Activated CD8-positive, alpha-beta T cell treated with anti-CD3 and anti-CD28 coated beads for 36 hours (primary cell): ENCODE measurements at regions not wholly inside any gene's neighbourhood (a gene's known extent, or its start where the extent isn't known, plus 50 kb on each side); places are given as distances from the start of the nearest gene placed in this dataset.
A peak's percentile ranks its signal among the peaks of the same experiment; 100 is the strongest.

ENCODE experiments used
- ATAC-seq: fragments of 200-7000 bp; cut with Tn5 transposase; one replicate; pipeline ENCODE4 v1.10.0; 2021; ENCODE audit warnings: mild to moderate bottlenecking, moderate library complexity
- CTCF ChIA-PET: fragments of 350-600 bp; sonication (Branson Sonifier 250); formaldehyde crosslinking; loops from one replicate; lab custom pipeline; 2021; ENCODE audit warnings: antibody characterized with exemption; lab: Charles Lee
- POLR2A ChIA-PET: fragments of 350-600 bp; sonication (Branson Sonifier 250); formaldehyde crosslinking; loops from one replicate; lab custom pipeline; 2021; ENCODE audit warnings: antibody characterized with exemption; lab: Charles Lee
- DNase-seq: peaks from one replicate; pipeline ENCODE4 v3.0.0-alpha.2; 2020
- H3K27ac Mint-ChIP-seq: one replicate; pipeline ENCODE4 v1.8.0; 2021; ENCODE audit warnings: mild to moderate bottlenecking, mixed read lengths
- H3K27me3 Mint-ChIP-seq: one replicate; pipeline ENCODE4 v1.8.0; 2021; ENCODE audit warnings: mixed read lengths
- H3K36me3 Mint-ChIP-seq: one replicate; pipeline ENCODE4 v1.8.0; 2021; ENCODE audit warnings: low read depth, mixed read lengths
- H3K4me1 Mint-ChIP-seq: one replicate; pipeline ENCODE4 v1.8.0; 2021; ENCODE audit warnings: low read depth, mixed read lengths
- H3K4me3 Mint-ChIP-seq: one replicate; pipeline ENCODE4 v1.8.0; 2021; ENCODE audit warnings: mild to moderate bottlenecking, moderate library complexity, mixed read lengths
- H3K9me3 Mint-ChIP-seq: one replicate; pipeline ENCODE4 v1.8.0; 2021; ENCODE audit warnings: mixed read lengths
- intact Hi-C: fragments of 100-400 bp; cut with micrococcal nuclease; formaldehyde crosslinking; loops from one replicate; pipeline ENCODE4 v1.10.0; 2022
- TF ChIP-seq, protein P1 (sequence below): fragments of 200-600 bp; IDR thresholded peaks from one replicate; pipeline ENCODE4 v1.8.0; 2022; ENCODE audit warnings: antibody characterized with exemption, mild to moderate bottlenecking

- H3K4me3 Mint-ChIP-seq: no peak overlapping the region
- POLR2A ChIA-PET: interaction anchor here (0.6 kb wide), 1 partner anchor 930 kb away, joined by 3 read pairs; no protein-coding TSS in a partner anchor
- H3K27ac Mint-ChIP-seq: no peak overlapping the region
- peaks cover 3% of the 10 kb centered on the region for H3K9me3 Mint-ChIP-seq
- peaks cover 17% of the 10 kb centered on the region for H3K4me1 Mint-ChIP-seq
- H3K36me3 Mint-ChIP-seq: peaks cover 2% of the 10 kb centered on the region
- DNase-seq (no peak), ATAC-seq (no peak)
- H3K27me3 Mint-ChIP-seq: peaks cover 1% of the 10 kb centered on the region
- intact Hi-C loops: no loop called here
- CTCF ChIA-PET: no interaction called here
- TF ChIP-seq, protein P1, sequence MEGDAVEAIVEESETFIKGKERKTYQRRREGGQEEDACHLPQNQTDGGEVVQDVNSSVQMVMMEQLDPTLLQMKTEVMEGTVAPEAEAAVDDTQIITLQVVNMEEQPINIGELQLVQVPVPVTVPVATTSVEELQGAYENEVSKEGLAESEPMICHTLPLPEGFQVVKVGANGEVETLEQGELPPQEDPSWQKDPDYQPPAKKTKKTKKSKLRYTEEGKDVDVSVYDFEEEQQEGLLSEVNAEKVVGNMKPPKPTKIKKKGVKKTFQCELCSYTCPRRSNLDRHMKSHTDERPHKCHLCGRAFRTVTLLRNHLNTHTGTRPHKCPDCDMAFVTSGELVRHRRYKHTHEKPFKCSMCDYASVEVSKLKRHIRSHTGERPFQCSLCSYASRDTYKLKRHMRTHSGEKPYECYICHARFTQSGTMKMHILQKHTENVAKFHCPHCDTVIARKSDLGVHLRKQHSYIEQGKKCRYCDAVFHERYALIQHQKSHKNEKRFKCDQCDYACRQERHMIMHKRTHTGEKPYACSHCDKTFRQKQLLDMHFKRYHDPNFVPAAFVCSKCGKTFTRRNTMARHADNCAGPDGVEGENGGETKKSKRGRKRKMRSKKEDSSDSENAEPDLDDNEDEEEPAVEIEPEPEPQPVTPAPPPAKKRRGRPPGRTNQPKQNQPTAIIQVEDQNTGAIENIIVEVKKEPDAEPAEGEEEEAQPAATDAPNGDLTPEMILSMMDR: no peak
Observed at GRCh38 chr6:135693811-135694370, 157.6 kb upstream of the PDE7B start.

GRCh38 chr6:135699705-135700104 is 151.8 kb upstream of the PDE7B start:
- intact Hi-C loops: no loop called here
- CTCF ChIA-PET: interaction anchor here (0.6 to 1.0 kb wide), 3 partner anchors 9 to 163 kb away, joined by 3 read pairs; no protein-coding TSS in a partner anchor
- Mint-ChIP-seq H3K27ac (no peak overlapping the region), H3K36me3 (no peaks in the 10 kb centered on the region), H3K27me3 (peaks cover 1% of the 10 kb centered on the region), H3K4me1 (peaks cover 20% of the 10 kb centered on the region), H3K4me3 (no peak overlapping the region), H3K9me3 (no peaks in the 10 kb centered on the region)
- TF ChIP-seq, protein P1: no peak
- ATAC-seq: no peak
- POLR2A ChIA-PET: no interaction called here
- DNase-seq: no peak

DNA sequence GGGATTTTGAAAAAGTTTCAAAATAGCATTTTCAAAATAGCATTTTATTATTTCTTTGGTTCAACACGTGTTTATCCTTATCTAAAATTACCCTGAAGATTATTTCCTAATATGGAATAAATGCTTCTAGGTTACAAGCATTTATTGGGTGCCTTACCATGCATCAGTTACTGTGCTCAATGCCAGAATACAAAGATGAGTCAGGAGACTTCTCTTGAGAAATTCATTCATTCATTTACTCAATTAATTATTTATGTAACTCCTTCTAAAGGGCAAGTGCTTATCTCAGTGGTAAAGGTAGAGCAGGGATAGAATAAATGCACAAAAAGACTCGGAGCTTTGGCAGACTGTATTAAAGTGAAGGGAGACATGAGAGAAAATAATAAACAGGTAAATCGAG is 150.1 kb upstream of the PDE7B start:
- Mint-ChIP-seq H3K27ac (no peak overlapping the region), H3K4me1 (peaks cover 20% of the 10 kb centered on the region), H3K36me3 (no peaks in the 10 kb centered on the region), H3K4me3 (no peak overlapping the region), H3K27me3 (peaks cover 1% of the 10 kb centered on the region), H3K9me3 (no peaks in the 10 kb centered on the region)
- ATAC-seq (no peak), DNase-seq (no peak)
- TF ChIP-seq, protein P1: no peak
- intact Hi-C loops: no loop called here
- ChIA-PET CTCF (no interaction called here), POLR2A (no interaction called here)

GRCh38 chr6:135703007-135703406 is 148.5 kb upstream of the PDE7B start:
- intact Hi-C loops: no loop called here
- Mint-ChIP-seq H3K4me3 (no peak overlapping the region), H3K4me1 (peaks cover 20% of the 10 kb centered on the region), H3K27ac (peak overlapping the region; percentile 22), H3K36me3 (no peaks in the 10 kb centered on the region), H3K9me3 (no peaks in the 10 kb centered on the region), H3K27me3 (no peaks in the 10 kb centered on the region)
- ChIA-PET CTCF (interaction anchor here (1.5 kb wide), 2 partner anchors 13 to 23 kb away, joined by 3 to 7 read pairs; no protein-coding TSS in a partner anchor), POLR2A (no interaction called here)
- ATAC-seq (peak; percentile 34), DNase-seq (no peak)
- TF ChIP-seq, protein P1: no peak

DNA sequence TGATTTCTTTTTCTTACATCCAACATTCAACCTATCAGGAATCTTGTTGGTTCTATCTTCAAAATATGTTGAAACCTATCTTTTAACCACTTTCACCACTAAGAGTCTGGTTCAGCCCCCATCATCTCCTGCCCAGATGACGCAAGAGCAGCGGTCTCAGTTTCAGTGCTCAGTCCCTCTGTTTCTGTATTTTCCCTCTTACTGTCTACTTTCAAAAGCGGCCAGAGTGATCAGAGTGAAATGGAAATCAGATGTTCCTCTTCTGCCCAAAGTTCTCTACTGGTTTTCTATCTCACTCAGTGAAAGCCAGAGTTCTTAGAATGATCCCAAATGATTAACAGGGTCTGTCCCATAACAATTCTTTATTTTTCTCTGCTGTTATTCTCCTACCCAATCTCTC is 147.9 kb upstream of the PDE7B start:
- Mint-ChIP-seq H3K4me1 (peaks cover 20% of the 10 kb centered on the region), H3K9me3 (no peaks in the 10 kb centered on the region), H3K4me3 (no peak overlapping the region), H3K27ac (peak overlapping the region; percentile 22), H3K27me3 (no peaks in the 10 kb centered on the region), H3K36me3 (no peaks in the 10 kb centered on the region)
- POLR2A ChIA-PET: interaction anchor here (0.7 kb wide), 1 partner anchor 17 kb away, joined by 3 read pairs; no protein-coding TSS in a partner anchor
- DNase-seq (peak; percentile 47), ATAC-seq (peak; percentile 71)
- intact Hi-C loops: no loop called here
- TF ChIP-seq, protein P1: no peak
- CTCF ChIA-PET: interaction anchor here (1.5 kb wide), 2 partner anchors 14 to 24 kb away, joined by 3 to 7 read pairs; no protein-coding TSS in a partner anchor
